HEK293 (cell line): ENCODE measurements at regions not wholly inside any gene's neighbourhood (a gene's known extent, or its start where the extent isn't known, plus 50 kb on each side); places are given as distances from the start of the nearest gene placed in this dataset.

Experiments used
- MYNN ChIP-seq: fragments of 450-650 bp; formaldehyde crosslinking; IDR thresholded peaks from 2 replicates; pipeline ENCODE4 v1.5.1; 2016; ENCODE audit warnings: missing biosample characterization, missing genetic modification characterization, borderline replicate concordance
- YY1 ChIP-seq: fragments of 450-650 bp; formaldehyde crosslinking; IDR thresholded peaks from 2 replicates; pipeline ENCODE4 v1.5.1; 2018; ENCODE audit warnings: missing biosample characterization, missing genetic modification characterization
- ZNF175 ChIP-seq: fragments of 450-650 bp; formaldehyde crosslinking; IDR thresholded peaks from 2 replicates; pipeline ENCODE4 v1.5.1; 2016; ENCODE audit warnings: missing biosample characterization, missing genetic modification characterization
- TF ChIP-seq, protein P1 (sequence below): fragments of 450-650 bp; formaldehyde crosslinking; IDR thresholded peaks from 2 replicates; pipeline ENCODE4 v1.5.1; 2016; ENCODE audit warnings: missing biosample characterization, missing genetic modification characterization

DNA sequence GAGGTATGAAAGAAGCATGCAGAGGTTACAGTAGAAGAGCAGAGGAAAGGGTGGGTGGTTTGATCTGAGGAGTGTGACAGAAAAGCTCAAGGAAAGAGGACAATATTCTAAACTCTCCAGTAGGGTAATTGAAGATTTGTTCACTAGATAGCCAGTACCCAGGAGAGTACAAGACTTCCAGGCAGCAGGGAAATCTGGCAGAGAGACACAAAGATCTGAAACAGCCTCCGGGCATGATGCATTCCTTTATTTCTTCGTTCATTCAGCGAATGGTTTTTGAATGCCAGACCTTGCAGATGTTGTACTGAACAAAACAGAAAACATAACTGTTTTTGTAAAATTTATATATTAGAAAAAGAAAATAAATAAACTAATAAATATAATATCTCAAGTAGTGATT is 766.6 kb downstream of the FAT4 start:
- TF ChIP-seq YY1 (no peak), MYNN (tag by site-specific recombination) (no peak), ZNF175 (no peak)
- TF ChIP-seq, protein P1, sequence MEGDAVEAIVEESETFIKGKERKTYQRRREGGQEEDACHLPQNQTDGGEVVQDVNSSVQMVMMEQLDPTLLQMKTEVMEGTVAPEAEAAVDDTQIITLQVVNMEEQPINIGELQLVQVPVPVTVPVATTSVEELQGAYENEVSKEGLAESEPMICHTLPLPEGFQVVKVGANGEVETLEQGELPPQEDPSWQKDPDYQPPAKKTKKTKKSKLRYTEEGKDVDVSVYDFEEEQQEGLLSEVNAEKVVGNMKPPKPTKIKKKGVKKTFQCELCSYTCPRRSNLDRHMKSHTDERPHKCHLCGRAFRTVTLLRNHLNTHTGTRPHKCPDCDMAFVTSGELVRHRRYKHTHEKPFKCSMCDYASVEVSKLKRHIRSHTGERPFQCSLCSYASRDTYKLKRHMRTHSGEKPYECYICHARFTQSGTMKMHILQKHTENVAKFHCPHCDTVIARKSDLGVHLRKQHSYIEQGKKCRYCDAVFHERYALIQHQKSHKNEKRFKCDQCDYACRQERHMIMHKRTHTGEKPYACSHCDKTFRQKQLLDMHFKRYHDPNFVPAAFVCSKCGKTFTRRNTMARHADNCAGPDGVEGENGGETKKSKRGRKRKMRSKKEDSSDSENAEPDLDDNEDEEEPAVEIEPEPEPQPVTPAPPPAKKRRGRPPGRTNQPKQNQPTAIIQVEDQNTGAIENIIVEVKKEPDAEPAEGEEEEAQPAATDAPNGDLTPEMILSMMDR = no peak
